GM18861 (cell line): ENCODE measurements at regions not wholly inside any gene's neighbourhood (a gene's known extent, or its start where the extent isn't known, plus 50 kb on each side); places are given as distances from the start of the nearest gene placed in this dataset.

Experiments used
- ATAC-seq: cut with Tn5 transposase; IDR thresholded peaks from one replicate; pipeline ENCODE4 v1.9.1; 2021; ENCODE audit not compliant: unreplicated experiment

- ATAC-seq, result no peak
Measured at GRCh38 chr6:21986703-21987102, 310.1 kb downstream of the PRL start.

- ATAC-seq, result peak; percentile 84
Measured at GRCh38 chr6:21987501-21987957, 309.3 kb downstream of the PRL start.

- no peak for ATAC-seq
Measured at GRCh38 chr6:21990577-21990976, 306.3 kb downstream of the PRL start.

GRCh38 chr6:21992178-21992967, 304.5 kb downstream of the PRL start:
- ATAC-seq, result no peak

GRCh38 chr6:21993841-21994240, 303.0 kb downstream of the PRL start:
- ATAC-seq, result no peak

- ATAC-seq, result no peak
Measured at GRCh38 chr6:21994821-21995220, 302.0 kb downstream of the PRL start.

GRCh38 chr6:21995318-21995717, 301.5 kb downstream of the PRL start:
- no peak for ATAC-seq

GRCh38 chr6:21996425-21997118, 300.3 kb downstream of the PRL start:
- no peak for ATAC-seq

GRCh38 chr6:21997119-21998037, 299.5 kb downstream of the PRL start:
- no peak for ATAC-seq

GRCh38 chr6:21998582-21998981, 298.3 kb downstream of the PRL start:
- no peak for ATAC-seq

GRCh38 chr6:21999012-21999528, 297.8 kb downstream of the PRL start:
- ATAC-seq, result no peak

GRCh38 chr6:21999741-22000140, 297.1 kb downstream of the PRL start:
- no peak for ATAC-seq

- ATAC-seq, result no peak
Measured at GRCh38 chr6:22001396-22002027, 295.3 kb downstream of the PRL start.

- no peak for ATAC-seq
Measured at GRCh38 chr6:22003287-22003686, 293.5 kb downstream of the PRL start.

- ATAC-seq, result no peak
Measured at GRCh38 chr6:22006795-22007194, 290.0 kb downstream of the PRL start.

- ATAC-seq, result no peak
Measured at GRCh38 chr6:22007469-22007868, 289.4 kb downstream of the PRL start.

- ATAC-seq, result no peak
Measured at GRCh38 chr6:22008248-22008836, 288.5 kb downstream of the PRL start.

GRCh38 chr6:22010102-22010501, 286.7 kb downstream of the PRL start:
- ATAC-seq, result no peak

GRCh38 chr6:22015216-22015615, 281.6 kb downstream of the PRL start:
- ATAC-seq, result no peak

- ATAC-seq, result no peak
Measured at GRCh38 chr6:22015944-22016343, 280.9 kb downstream of the PRL start.
